Suprapubic skin (tissue), 3 donors: ENCODE measurements at regions not wholly inside any gene's neighbourhood (a gene's known extent, or its start where the extent isn't known, plus 50 kb on each side); places are given as distances from the start of the nearest gene placed in this dataset.

Experiments used
- CTCF ChIP-seq, 2 donors: fragments of 200-600 bp in 1 of 2; fragments of 450-650 bp in 1 of 2; sonication (generic) in 1 of 2; IDR thresholded peaks; one replicate each; pipeline ENCODE4 v1.5.1; 2016 to 2019; ENCODE audit warnings: antibody characterized with exemption in 2 of 2, mild to moderate bottlenecking in 1 of 2, moderate library complexity in 1 of 2
- POLR2A ChIP-seq, 2 donors: fragments of 450-650 bp; IDR thresholded peaks; one replicate each; pipeline ENCODE4 v1.6.1; 2017; ENCODE audit warnings: antibody characterized with exemption in 2 of 2, mild to moderate bottlenecking in 2 of 2, moderate library complexity in 2 of 2

GRCh38 chr2:109062859-109063700 is 65.9 kb upstream of the SH3RF3 start:
- no peak for TF ChIP-seq CTCF (IDR thresholded peaks at IDR 0.05)
- TF ChIP-seq POLR2A (IDR thresholded peaks at IDR 0.05) = no peak
